Spleen (tissue), 7 donors: ENCODE measurements at regions not wholly inside any gene's neighbourhood (a gene's known extent, or its start where the extent isn't known, plus 50 kb on each side); places are given as distances from the start of the nearest gene placed in this dataset.

Experiments
- CTCF ChIP-seq, 11 experiments: fragments of 200-600 bp in 7 of 11; fragments of 450-650 bp in 4 of 11; sonication (generic) in 4 of 11; IDR thresholded peaks in 8 of 11; conservative IDR thresholded peaks in 3 of 11; 1 replicate in 7 of 11; 2 replicates in 4 of 11; pipeline versions ENCODE4 v1.4.0 to v1.8.0; 2016 to 2021; ENCODE audit warnings: antibody characterized with exemption in 11 of 11, inconsistent platforms in 4 of 11, mild to moderate bottlenecking in 1 of 11
- POLR2AphosphoS5 ChIP-seq, 3 donors: sonication (generic); formaldehyde crosslinking; IDR thresholded peaks; one replicate each; pipeline ENCODE4 v1.5.1; 2017; ENCODE audit warnings: antibody characterized with exemption in 3 of 3
- donor health status: DM: no; HTN: no; CAD: no; lungs with moderate emphysema.
- donor health status: DM: no; HTN: no; CAD: no.
- donor health status: DM: no; HTN: no; CAD: no.

GRCh38 chr11:22567759-22568158 lies 57.9 kb downstream of the FANCF start:
- TF ChIP-seq POLR2AphosphoS5 (IDR thresholded peaks at IDR 0.05) (no peak), CTCF (IDR thresholded peaks at IDR 0.05 in 8 of 11, conservative IDR thresholded peaks at IDR 0.05 in 3 of 11) (no peak)
